Colonic mucosa (tissue), 4 donors: ENCODE measurements at regions not wholly inside any gene's neighbourhood (a gene's known extent, or its start where the extent isn't known, plus 50 kb on each side); places are given as distances from the start of the nearest gene placed in this dataset.

Experiments
- DNase-seq: peaks from one replicate; pipeline ENCODE4 v3.0.0-alpha.2; 2020
- H3K27ac ChIP-seq: fragments of 200-600 bp; one replicate; pipeline ENCODE4 v1.8.0; 2021
- H3K27me3 ChIP-seq: fragments of 200-600 bp; one replicate; pipeline ENCODE4 v1.8.0; 2021
- H3K36me3 ChIP-seq: fragments of 200-600 bp; one replicate; pipeline ENCODE4 v1.8.0; 2021
- H3K4me1 ChIP-seq: fragments of 200-600 bp; one replicate; pipeline ENCODE4 v1.8.0; 2021; ENCODE audit warnings: mild to moderate bottlenecking
- H3K4me3 ChIP-seq: fragments of 200-600 bp; one replicate; pipeline ENCODE4 v1.8.0; 2021
- H3K9ac ChIP-seq, 2 donors: one replicate each; pipeline ENCODE4 v1.7.0; 2013; ENCODE audit warnings: control low read depth in 2 of 2, low read depth in 2 of 2, low read length in 2 of 2
- H3K9me3 ChIP-seq: fragments of 200-600 bp; one replicate; pipeline ENCODE4 v1.8.0; 2021
- intact Hi-C: fragments of 100-400 bp; cut with DNase I; formaldehyde crosslinking; loops from one replicate; pipeline ENCODE4 v1.14.1; 2022
- TF ChIP-seq, protein P1 (sequence below): fragments of 200-600 bp; IDR thresholded peaks from one replicate; pipeline ENCODE4 v1.8.0; 2022; ENCODE audit warnings: antibody characterized with exemption, mild to moderate bottlenecking
- donor health status: healthy.
- donor health status: DM: no; HTN: no; CAD: no.
- donor health status: DM: no; HTN: no; CAD: no.

DNA sequence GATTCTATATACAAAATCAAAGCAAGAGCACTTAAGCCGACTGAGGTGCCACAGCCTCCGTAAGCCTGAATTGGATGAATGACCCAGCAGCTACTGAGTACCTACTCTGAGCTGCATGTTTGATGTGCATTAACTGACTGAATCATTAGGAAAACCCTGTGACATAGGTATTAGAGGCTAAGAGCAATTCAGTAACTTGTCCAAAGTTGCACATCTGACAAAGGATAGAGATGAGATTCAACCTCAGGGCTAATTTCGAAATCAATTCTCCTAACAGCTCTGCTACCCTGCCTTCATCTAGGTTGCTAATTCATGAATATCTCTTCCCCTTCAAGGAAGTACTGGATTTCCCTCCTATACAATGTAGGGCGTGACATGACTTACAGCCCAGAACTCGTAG is 89.1 kb upstream of the GLIS3 start:
- H3K27ac ChIP-seq, result no peak overlapping the region
- intact Hi-C loops, result no loop called here
- no peaks in the 10 kb centered on the region for H3K27me3 ChIP-seq
- no peak for DNase-seq
- no peaks in the 10 kb centered on the region for H3K36me3 ChIP-seq
- H3K4me1 ChIP-seq, result no peaks in the 10 kb centered on the region
- no peak overlapping the region for H3K9ac ChIP-seq
- TF ChIP-seq, protein P1, sequence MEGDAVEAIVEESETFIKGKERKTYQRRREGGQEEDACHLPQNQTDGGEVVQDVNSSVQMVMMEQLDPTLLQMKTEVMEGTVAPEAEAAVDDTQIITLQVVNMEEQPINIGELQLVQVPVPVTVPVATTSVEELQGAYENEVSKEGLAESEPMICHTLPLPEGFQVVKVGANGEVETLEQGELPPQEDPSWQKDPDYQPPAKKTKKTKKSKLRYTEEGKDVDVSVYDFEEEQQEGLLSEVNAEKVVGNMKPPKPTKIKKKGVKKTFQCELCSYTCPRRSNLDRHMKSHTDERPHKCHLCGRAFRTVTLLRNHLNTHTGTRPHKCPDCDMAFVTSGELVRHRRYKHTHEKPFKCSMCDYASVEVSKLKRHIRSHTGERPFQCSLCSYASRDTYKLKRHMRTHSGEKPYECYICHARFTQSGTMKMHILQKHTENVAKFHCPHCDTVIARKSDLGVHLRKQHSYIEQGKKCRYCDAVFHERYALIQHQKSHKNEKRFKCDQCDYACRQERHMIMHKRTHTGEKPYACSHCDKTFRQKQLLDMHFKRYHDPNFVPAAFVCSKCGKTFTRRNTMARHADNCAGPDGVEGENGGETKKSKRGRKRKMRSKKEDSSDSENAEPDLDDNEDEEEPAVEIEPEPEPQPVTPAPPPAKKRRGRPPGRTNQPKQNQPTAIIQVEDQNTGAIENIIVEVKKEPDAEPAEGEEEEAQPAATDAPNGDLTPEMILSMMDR, result no peak
- no peak overlapping the region for H3K4me3 ChIP-seq
- H3K9me3 ChIP-seq, result no peaks in the 10 kb centered on the region

DNA sequence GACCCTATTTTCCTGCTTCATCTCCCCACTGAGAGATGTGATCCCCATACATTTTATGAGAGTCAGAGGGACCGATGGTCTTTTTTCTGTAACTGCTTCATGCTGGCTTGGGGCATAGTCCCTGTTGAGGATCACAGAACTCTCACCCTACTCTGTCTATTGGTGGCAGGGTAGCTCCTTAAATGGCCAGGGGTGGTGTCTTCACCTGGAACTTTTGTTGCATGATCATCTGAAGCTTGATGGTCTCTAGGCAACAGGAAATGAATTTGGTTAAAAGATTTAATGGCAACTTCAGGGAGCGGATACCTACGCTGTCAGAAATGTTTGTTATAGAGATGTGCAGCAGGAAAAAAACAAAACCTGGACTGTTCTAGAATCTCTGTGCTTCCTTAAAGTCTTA is 87.0 kb upstream of the GLIS3 start:
- TF ChIP-seq, protein P1, result no peak
- H3K9me3 ChIP-seq, result no peaks in the 10 kb centered on the region
- no peak overlapping the region for H3K9ac ChIP-seq
- H3K36me3 ChIP-seq, result no peaks in the 10 kb centered on the region
- H3K27ac ChIP-seq, result no peak overlapping the region
- H3K27me3 ChIP-seq, result no peaks in the 10 kb centered on the region
- DNase-seq, result no peak
- H3K4me1 ChIP-seq, result no peaks in the 10 kb centered on the region
- intact Hi-C loops, result no loop called here
- H3K4me3 ChIP-seq, result no peak overlapping the region

DNA sequence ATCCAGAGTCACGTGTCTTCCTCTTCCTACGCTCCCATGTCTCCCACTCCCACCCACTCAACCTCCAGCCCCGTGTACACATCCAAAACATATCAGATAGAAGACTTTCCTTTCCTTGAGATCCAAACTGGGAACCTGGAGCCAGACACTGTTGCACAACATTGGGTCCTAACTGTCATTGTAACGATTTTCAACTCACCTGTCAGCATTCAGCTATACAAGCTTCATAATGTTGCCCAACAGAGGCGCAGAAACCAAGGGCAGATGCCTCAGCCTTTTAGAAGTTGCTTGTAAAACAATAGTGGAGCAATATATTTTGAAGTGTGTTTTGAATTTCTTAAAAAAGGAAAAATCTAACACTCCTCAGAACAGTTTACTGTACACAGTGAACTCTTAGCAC is 84.9 kb upstream of the GLIS3 start:
- Histone ChIP-seq H3K27ac (no peak overlapping the region), H3K9ac (no peak overlapping the region), H3K4me1 (no peaks in the 10 kb centered on the region), H3K36me3 (no peaks in the 10 kb centered on the region), H3K4me3 (no peak overlapping the region), H3K9me3 (no peaks in the 10 kb centered on the region), H3K27me3 (no peaks in the 10 kb centered on the region)
- DNase-seq, result no peak
- intact Hi-C loops, result loop anchor here (5.0 kb wide), 1 partner anchor 253 kb away; no protein-coding TSS in a partner anchor
- TF ChIP-seq, protein P1, result no peak

DNA sequence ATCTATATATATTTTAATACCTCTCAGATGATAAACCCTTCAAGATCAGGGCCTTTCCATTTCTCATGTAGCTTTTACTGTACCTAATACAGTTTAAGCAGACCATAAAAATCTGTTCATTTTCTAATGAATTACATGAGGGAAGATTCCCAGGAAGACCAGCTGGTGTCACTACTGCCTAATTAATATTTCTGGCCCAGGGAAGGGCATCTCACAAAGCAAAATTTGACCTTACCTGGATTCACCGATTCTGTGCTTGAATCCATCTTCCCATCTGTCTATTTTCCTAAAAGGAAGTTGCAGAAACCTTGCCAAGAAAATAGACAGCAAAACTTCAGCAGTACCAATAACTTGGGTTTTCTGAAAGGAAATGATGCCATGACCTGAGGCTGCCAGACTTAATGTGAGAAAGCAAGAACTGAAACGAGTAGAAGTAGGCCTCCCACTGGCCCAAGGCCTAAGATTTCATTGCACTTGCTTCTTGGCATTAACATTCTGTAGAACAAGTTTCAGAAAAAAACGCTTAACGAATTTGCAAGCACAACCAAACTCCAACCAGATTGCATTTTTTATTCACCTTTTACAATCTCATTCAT is 83.0 kb upstream of the GLIS3 start:
- intact Hi-C loops, result loop anchor here (5.0 kb wide), 1 partner anchor 254 kb away; no protein-coding TSS in a partner anchor
- Histone ChIP-seq H3K4me3 (no peak overlapping the region), H3K27ac (no peak overlapping the region), H3K4me1 (no peaks in the 10 kb centered on the region), H3K9me3 (no peaks in the 10 kb centered on the region), H3K27me3 (no peaks in the 10 kb centered on the region), H3K9ac (no peak overlapping the region), H3K36me3 (no peaks in the 10 kb centered on the region)
- DNase-seq, result no peak
- TF ChIP-seq, protein P1, result peak; percentile 29

DNA sequence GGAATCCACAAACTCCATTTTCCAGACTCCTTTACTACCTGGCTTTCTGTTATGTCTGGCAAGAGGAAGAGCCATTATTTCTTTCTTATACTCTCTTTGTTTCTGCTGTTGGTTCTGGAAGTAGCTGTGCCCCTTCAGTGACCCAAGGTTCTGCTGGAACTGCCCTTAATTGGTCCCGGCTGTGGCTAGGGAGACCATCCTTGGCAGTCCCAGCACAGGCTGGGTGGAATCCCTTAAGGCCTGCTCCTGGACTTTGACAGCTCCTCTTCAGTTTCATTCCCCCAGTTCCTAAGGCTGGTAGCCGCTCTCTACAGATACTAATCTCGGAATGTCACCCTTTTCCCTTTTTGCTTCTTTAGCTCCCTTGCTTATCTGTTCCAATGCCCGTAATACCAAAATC is 81.9 kb upstream of the GLIS3 start:
- no peak overlapping the region for H3K9ac ChIP-seq
- no peaks in the 10 kb centered on the region for H3K4me1 ChIP-seq
- no peaks in the 10 kb centered on the region for H3K36me3 ChIP-seq
- no peak overlapping the region for H3K4me3 ChIP-seq
- TF ChIP-seq, protein P1, result no peak
- no peak for DNase-seq
- intact Hi-C loops, result loop anchor here (5.0 kb wide), 1 partner anchor 256 kb away; no protein-coding TSS in a partner anchor
- H3K9me3 ChIP-seq, result no peaks in the 10 kb centered on the region
- no peak overlapping the region for H3K27ac ChIP-seq
- no peaks in the 10 kb centered on the region for H3K27me3 ChIP-seq
